KBM-7 (cell line): ENCODE measurements at regions not wholly inside any gene's neighbourhood (a gene's known extent, or its start where the extent isn't known, plus 50 kb on each side); places are given as distances from the start of the nearest gene placed in this dataset.

Experiments
- DNase-seq: peaks from one replicate; pipeline ENCODE4 v3.0.0-alpha.2; 2015
- in situ Hi-C: fragments of 300-500 bp; cut with MboI; formaldehyde crosslinking; loops from 2 replicates; pipeline ENCODE4 v1.14.3; 2020; ENCODE audit warnings: low sequenced_read_pairs, low pct_unique_long_range_greater_than_20kb, mixed read lengths

- in situ Hi-C loops, result no loop called here
Measured at GRCh38 chr1:23617084-23617521, 57.8 kb upstream of the ID3 start.

GRCh38 chr1:23616292-23616824, 57.1 kb upstream of the ID3 start:
- in situ Hi-C loops, result no loop called here
- no peak for DNase-seq

More at GRCh38 chr1:23617084-23617521, 57.8 kb upstream of the ID3 start:
- DNase-seq, result no peak

GRCh38 chr1:23615852-23616251, 56.6 kb upstream of the ID3 start:
- DNase-seq, result no peak
- in situ Hi-C loops, result no loop called here

GRCh38 chr1:23615423-23615822, 56.1 kb upstream of the ID3 start:
- DNase-seq, result no peak
- in situ Hi-C loops, result no loop called here

- DNase-seq, result no peak
- in situ Hi-C loops, result no loop called here
Measured at GRCh38 chr1:23614032-23614660, 54.8 kb upstream of the ID3 start.

GRCh38 chr1:23613191-23614031, 54.1 kb upstream of the ID3 start:
- DNase-seq, result no peak
- in situ Hi-C loops, result no loop called here

- no peak for DNase-seq
- in situ Hi-C loops, result no loop called here
Measured at GRCh38 chr1:23611601-23612327, 52.5 kb upstream of the ID3 start.

- in situ Hi-C loops, result no loop called here
- DNase-seq, result no peak
Measured at GRCh38 chr1:23610677-23611076, 51.4 kb upstream of the ID3 start.

- DNase-seq, result no peak
- in situ Hi-C loops, result no loop called here
Measured at GRCh38 chr1:23609971-23610370, 50.7 kb upstream of the ID3 start.
